ENCODE measurements at regions not wholly inside any gene's neighbourhood (a gene's known extent, or its start where the extent isn't known, plus 50 kb on each side); places are given as distances from the start of the nearest gene placed in this dataset.

GRCh38 chr4:71962622-71963264 is 69.1 kb upstream of the NPFFR2 start:
- CTCF ChIA-PET: no interaction called here
- H3K79me2 ChIP-seq (ENCODE audit: low read depth): no peaks in the 10 kb centered on the region
- intact Hi-C loops (cut with micrococcal nuclease; ENCODE audit: unreplicated experiment): no loop called here
- H3K4me3 ChIP-seq: no peak overlapping the region
- TF ChIP-seq, protein P1, sequence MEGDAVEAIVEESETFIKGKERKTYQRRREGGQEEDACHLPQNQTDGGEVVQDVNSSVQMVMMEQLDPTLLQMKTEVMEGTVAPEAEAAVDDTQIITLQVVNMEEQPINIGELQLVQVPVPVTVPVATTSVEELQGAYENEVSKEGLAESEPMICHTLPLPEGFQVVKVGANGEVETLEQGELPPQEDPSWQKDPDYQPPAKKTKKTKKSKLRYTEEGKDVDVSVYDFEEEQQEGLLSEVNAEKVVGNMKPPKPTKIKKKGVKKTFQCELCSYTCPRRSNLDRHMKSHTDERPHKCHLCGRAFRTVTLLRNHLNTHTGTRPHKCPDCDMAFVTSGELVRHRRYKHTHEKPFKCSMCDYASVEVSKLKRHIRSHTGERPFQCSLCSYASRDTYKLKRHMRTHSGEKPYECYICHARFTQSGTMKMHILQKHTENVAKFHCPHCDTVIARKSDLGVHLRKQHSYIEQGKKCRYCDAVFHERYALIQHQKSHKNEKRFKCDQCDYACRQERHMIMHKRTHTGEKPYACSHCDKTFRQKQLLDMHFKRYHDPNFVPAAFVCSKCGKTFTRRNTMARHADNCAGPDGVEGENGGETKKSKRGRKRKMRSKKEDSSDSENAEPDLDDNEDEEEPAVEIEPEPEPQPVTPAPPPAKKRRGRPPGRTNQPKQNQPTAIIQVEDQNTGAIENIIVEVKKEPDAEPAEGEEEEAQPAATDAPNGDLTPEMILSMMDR (conservative IDR thresholded peaks at IDR 0.05): no peak
- TF ChIP-seq EZH2 (IDR thresholded peaks at IDR 0.05; ENCODE audit: low read depth): no peak
- H3K36me3 ChIP-seq (ENCODE audit: low read depth): no peaks in the 10 kb centered on the region
- H2AFZ ChIP-seq: no peak overlapping the region
- no peaks in the 10 kb centered on the region for H3K9me3 ChIP-seq (ENCODE audit: insufficient read depth, low read depth)
- no peaks in the 10 kb centered on the region for H3F3A ChIP-seq (ENCODE audit: insufficient read depth, low read depth)
- H3K4me2 ChIP-seq: no peak overlapping the region
- H3K9me2 ChIP-seq (ENCODE audit: insufficient read depth): no peaks in the 10 kb centered on the region
- no TSS peak for BruUV-seq (replicated peaks)
- no peaks in the 10 kb centered on the region for H3K27me3 ChIP-seq (ENCODE audit: insufficient read depth, low read depth)
- POLR2A ChIA-PET (ENCODE audit: unreplicated experiment): no interaction called here
- no peak for DNase-seq
- H4K20me1 ChIP-seq (ENCODE audit: insufficient read depth): no peaks in the 10 kb centered on the region
- H3K27ac ChIP-seq: no peak overlapping the region
- H3K4me1 ChIP-seq (replicated peaks; ENCODE audit: insufficient read depth): no peaks in the 10 kb centered on the region

- Histone ChIP-seq H3K27me3 (ENCODE audit: insufficient read depth, low read depth) (no peaks in the 10 kb centered on the region), H3K27ac (no peak overlapping the region), H2AFZ (no peak overlapping the region), H3K36me3 (ENCODE audit: low read depth) (no peaks in the 10 kb centered on the region), H3K4me2 (no peak overlapping the region), H3F3A (ENCODE audit: insufficient read depth, low read depth) (no peaks in the 10 kb centered on the region), H3K9me2 (ENCODE audit: insufficient read depth) (no peaks in the 10 kb centered on the region), H3K4me1 (replicated peaks; ENCODE audit: insufficient read depth) (no peaks in the 10 kb centered on the region), H4K20me1 (ENCODE audit: insufficient read depth) (no peaks in the 10 kb centered on the region), H3K4me3 (no peak overlapping the region), H3K79me2 (ENCODE audit: low read depth) (no peaks in the 10 kb centered on the region), H3K9me3 (ENCODE audit: insufficient read depth, low read depth) (no peaks in the 10 kb centered on the region)
- TF ChIP-seq, protein P1 (conservative IDR thresholded peaks at IDR 0.05): no peak
- no peak for TF ChIP-seq EZH2 (IDR thresholded peaks at IDR 0.05; ENCODE audit: low read depth)
- ChIA-PET CTCF (no interaction called here), POLR2A (ENCODE audit: unreplicated experiment) (interaction anchor here (0.6 kb wide), 1 partner anchor 235 kb away, joined by 4 read pairs; no protein-coding TSS in a partner anchor)
- no TSS peak for BruUV-seq (replicated peaks)
- peak in 1 of 2 experiments; percentile 14 for DNase-seq
- intact Hi-C loops (cut with micrococcal nuclease; ENCODE audit: unreplicated experiment): no loop called here
Observed at GRCh38 chr4:71974681-71975080, 57.1 kb upstream of the NPFFR2 start.

GRCh38 chr4:71976523-71976922 is 55.3 kb upstream of the NPFFR2 start:
- no peak for DNase-seq
- no TSS peak for BruUV-seq (replicated peaks)
- no peak overlapping the region for H3K4me2 ChIP-seq
- TF ChIP-seq, protein P1 (conservative IDR thresholded peaks at IDR 0.05): no peak
- no peak for TF ChIP-seq EZH2 (IDR thresholded peaks at IDR 0.05; ENCODE audit: low read depth)
- ChIA-PET POLR2A (ENCODE audit: unreplicated experiment) (no interaction called here), CTCF (no interaction called here)
- H4K20me1 ChIP-seq (ENCODE audit: insufficient read depth): no peaks in the 10 kb centered on the region
- H3K27ac ChIP-seq: no peak overlapping the region
- intact Hi-C loops (cut with micrococcal nuclease; ENCODE audit: unreplicated experiment): no loop called here
- no peaks in the 10 kb centered on the region for H3K36me3 ChIP-seq (ENCODE audit: low read depth)
- H3K4me3 ChIP-seq: no peak overlapping the region
- no peaks in the 10 kb centered on the region for H3K4me1 ChIP-seq (replicated peaks; ENCODE audit: insufficient read depth)
- H3F3A ChIP-seq (ENCODE audit: insufficient read depth, low read depth): no peaks in the 10 kb centered on the region
- H3K9me2 ChIP-seq (ENCODE audit: insufficient read depth): no peaks in the 10 kb centered on the region
- H3K79me2 ChIP-seq (ENCODE audit: low read depth): no peaks in the 10 kb centered on the region
- no peaks in the 10 kb centered on the region for H3K9me3 ChIP-seq (ENCODE audit: insufficient read depth, low read depth)
- no peak overlapping the region for H2AFZ ChIP-seq
- no peaks in the 10 kb centered on the region for H3K27me3 ChIP-seq (ENCODE audit: insufficient read depth, low read depth)
